ENCODE measurements at regions not wholly inside any gene's neighbourhood (a gene's known extent, or its start where the extent isn't known, plus 50 kb on each side); places are given as distances from the start of the nearest gene placed in this dataset.

GRCh38 chr11:93251922-93252321 is 54.1 kb upstream of the SLC36A4 start:
- Histone ChIP-seq H3K4me2 (ENCODE audit: low read length) (no peak overlapping the region), H3K36me3 (ENCODE audit: low read depth, low read length) (no peaks in the 10 kb centered on the region), H4K20me1 (ENCODE audit: low read length) (no peaks in the 10 kb centered on the region), H3K79me2 (ENCODE audit: low read length) (no peaks in the 10 kb centered on the region), H2AFZ (ENCODE audit: low read length) (no peak overlapping the region), H3K4me1 (ENCODE audit: insufficient read depth, low read length) (no peaks in the 10 kb centered on the region), H3F3A (ENCODE audit: low read length, unreplicated experiment) (no peaks in the 10 kb centered on the region), H3K9me3 (ENCODE audit: low read length) (no peaks in the 10 kb centered on the region), H3K9ac (ENCODE audit: low read length) (no peak overlapping the region), H3K9me2 (replicated peaks; ENCODE audit: low read length) (no peaks in the 10 kb centered on the region), H3K27ac (ENCODE audit: low read length) (no peak overlapping the region), H3K4me3 (ENCODE audit: low read length) (no peak overlapping the region), H3K27me3 (ENCODE audit: low read length) (no peaks in the 10 kb centered on the region)
- POLR2A ChIA-PET (ENCODE audit: unreplicated experiment) = no interaction called here
- CTCF ChIA-PET = no interaction called here
- DNase-seq (no peak), ATAC-seq (no peak)
- no TSS peak for BruUV-seq (replicated peaks)
- intact Hi-C loops (cut with micrococcal nuclease) = no loop called here
- TF ChIP-seq, protein P1, sequence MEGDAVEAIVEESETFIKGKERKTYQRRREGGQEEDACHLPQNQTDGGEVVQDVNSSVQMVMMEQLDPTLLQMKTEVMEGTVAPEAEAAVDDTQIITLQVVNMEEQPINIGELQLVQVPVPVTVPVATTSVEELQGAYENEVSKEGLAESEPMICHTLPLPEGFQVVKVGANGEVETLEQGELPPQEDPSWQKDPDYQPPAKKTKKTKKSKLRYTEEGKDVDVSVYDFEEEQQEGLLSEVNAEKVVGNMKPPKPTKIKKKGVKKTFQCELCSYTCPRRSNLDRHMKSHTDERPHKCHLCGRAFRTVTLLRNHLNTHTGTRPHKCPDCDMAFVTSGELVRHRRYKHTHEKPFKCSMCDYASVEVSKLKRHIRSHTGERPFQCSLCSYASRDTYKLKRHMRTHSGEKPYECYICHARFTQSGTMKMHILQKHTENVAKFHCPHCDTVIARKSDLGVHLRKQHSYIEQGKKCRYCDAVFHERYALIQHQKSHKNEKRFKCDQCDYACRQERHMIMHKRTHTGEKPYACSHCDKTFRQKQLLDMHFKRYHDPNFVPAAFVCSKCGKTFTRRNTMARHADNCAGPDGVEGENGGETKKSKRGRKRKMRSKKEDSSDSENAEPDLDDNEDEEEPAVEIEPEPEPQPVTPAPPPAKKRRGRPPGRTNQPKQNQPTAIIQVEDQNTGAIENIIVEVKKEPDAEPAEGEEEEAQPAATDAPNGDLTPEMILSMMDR (conservative IDR thresholded peaks at IDR 0.05; ENCODE audit: low read depth, low read length) = 0 out of 2 replicates have a peak, but pooled peaks have one; percentile 12
- no peak for TF ChIP-seq EZH2 (IDR thresholded peaks at IDR 0.05; ENCODE audit: low read length, unreplicated experiment)
- no peak for TF ChIP-seq EZH2phosphoT487 (IDR thresholded peaks at IDR 0.05; ENCODE audit: borderline replicate concordance, low read length)

DNA sequence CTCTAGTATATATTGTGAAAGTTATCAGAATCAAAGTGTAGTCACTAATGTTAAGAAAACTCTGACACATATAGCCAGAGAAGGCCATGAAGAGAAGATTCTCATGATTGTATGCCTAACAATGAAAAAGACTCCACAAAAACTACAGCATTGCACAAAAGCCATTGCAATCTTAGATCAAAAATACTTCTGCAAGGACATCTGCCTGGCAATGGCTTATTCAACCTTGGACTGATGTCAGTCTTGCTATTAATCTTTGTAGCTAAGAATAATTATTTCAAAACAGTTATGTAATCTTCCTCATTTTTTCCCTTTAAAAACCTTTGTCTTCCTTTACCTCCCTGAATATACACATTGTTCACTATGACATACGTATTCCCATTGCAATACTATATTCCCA is 55.3 kb upstream of the SLC36A4 start:
- no peaks in the 10 kb centered on the region for H3K4me1 ChIP-seq (ENCODE audit: insufficient read depth, low read length)
- H2AFZ ChIP-seq (ENCODE audit: low read length) = no peak overlapping the region
- no peak overlapping the region for H3K27ac ChIP-seq (ENCODE audit: low read length)
- no peaks in the 10 kb centered on the region for H3K79me2 ChIP-seq (ENCODE audit: low read length)
- no peak for ATAC-seq
- DNase-seq = no peak
- H3K4me2 ChIP-seq (ENCODE audit: low read length) = no peak overlapping the region
- no peak overlapping the region for H3K4me3 ChIP-seq (ENCODE audit: low read length)
- TF ChIP-seq EZH2phosphoT487 (IDR thresholded peaks at IDR 0.05; ENCODE audit: borderline replicate concordance, low read length) (no peak), EZH2 (IDR thresholded peaks at IDR 0.05; ENCODE audit: low read length, unreplicated experiment) (no peak)
- TF ChIP-seq, protein P1 (conservative IDR thresholded peaks at IDR 0.05; ENCODE audit: low read depth, low read length) = no peak
- no peaks in the 10 kb centered on the region for H3K27me3 ChIP-seq (ENCODE audit: low read length)
- no peaks in the 10 kb centered on the region for H3K9me2 ChIP-seq (replicated peaks; ENCODE audit: low read length)
- no TSS peak for BruUV-seq (replicated peaks)
- intact Hi-C loops (cut with micrococcal nuclease) = no loop called here
- ChIA-PET POLR2A (ENCODE audit: unreplicated experiment) (no interaction called here), CTCF (no interaction called here)
- H4K20me1 ChIP-seq (ENCODE audit: low read length) = no peaks in the 10 kb centered on the region
- no peak overlapping the region for H3K9ac ChIP-seq (ENCODE audit: low read length)
- H3K9me3 ChIP-seq (ENCODE audit: low read length) = no peaks in the 10 kb centered on the region
- no peaks in the 10 kb centered on the region for H3F3A ChIP-seq (ENCODE audit: low read length, unreplicated experiment)
- no peaks in the 10 kb centered on the region for H3K36me3 ChIP-seq (ENCODE audit: low read depth, low read length)

DNA sequence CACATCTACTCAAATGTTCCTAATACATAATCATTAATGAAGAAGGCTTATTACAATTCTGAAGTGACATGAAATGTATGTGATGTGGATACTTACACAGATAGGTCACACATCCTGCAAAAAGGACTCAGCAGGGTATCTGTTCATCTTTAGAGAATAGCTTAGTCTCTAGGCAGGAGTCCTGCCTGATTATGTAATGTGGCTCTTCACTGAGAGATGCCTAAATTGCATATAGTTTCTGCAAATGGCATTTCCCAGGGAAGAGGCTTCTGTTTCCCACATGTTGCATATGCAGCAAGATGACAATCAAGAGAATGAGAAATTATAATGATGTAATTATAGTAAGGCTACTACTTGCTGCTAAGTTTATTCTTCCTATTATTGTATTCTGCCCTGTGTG is 58.8 kb upstream of the SLC36A4 start:
- intact Hi-C loops (cut with micrococcal nuclease) = no loop called here
- Histone ChIP-seq H3K27ac (ENCODE audit: low read length) (no peak overlapping the region), H3K4me1 (ENCODE audit: insufficient read depth, low read length) (no peaks in the 10 kb centered on the region), H3K4me3 (ENCODE audit: low read length) (no peak overlapping the region), H3K36me3 (ENCODE audit: low read depth, low read length) (no peaks in the 10 kb centered on the region), H3K4me2 (ENCODE audit: low read length) (no peak overlapping the region), H2AFZ (ENCODE audit: low read length) (no peak overlapping the region), H4K20me1 (ENCODE audit: low read length) (no peaks in the 10 kb centered on the region), H3K9me3 (ENCODE audit: low read length) (peaks cover 14% of the 10 kb centered on the region), H3F3A (ENCODE audit: low read length, unreplicated experiment) (no peaks in the 10 kb centered on the region), H3K9me2 (replicated peaks; ENCODE audit: low read length) (no peaks in the 10 kb centered on the region), H3K9ac (ENCODE audit: low read length) (no peak overlapping the region), H3K79me2 (ENCODE audit: low read length) (no peaks in the 10 kb centered on the region), H3K27me3 (ENCODE audit: low read length) (no peaks in the 10 kb centered on the region)
- no TSS peak for BruUV-seq (replicated peaks)
- no peak for DNase-seq
- POLR2A ChIA-PET (ENCODE audit: unreplicated experiment) = no interaction called here
- CTCF ChIA-PET = no interaction called here
- no peak for ATAC-seq
- TF ChIP-seq EZH2phosphoT487 (IDR thresholded peaks at IDR 0.05; ENCODE audit: borderline replicate concordance, low read length) (no peak), EZH2 (IDR thresholded peaks at IDR 0.05; ENCODE audit: low read length, unreplicated experiment) (no peak)
- TF ChIP-seq, protein P1 (conservative IDR thresholded peaks at IDR 0.05; ENCODE audit: low read depth, low read length) = no peak
